ENCODE measurements at regions not wholly inside any gene's neighbourhood (a gene's known extent, or its start where the extent isn't known, plus 50 kb on each side); places are given as distances from the start of the nearest gene placed in this dataset.

- H3K4me3 Mint-ChIP-seq: no peak overlapping the region
- H3K27ac Mint-ChIP-seq: no peak overlapping the region
- DNase-seq: no peak
- peaks cover 3% of the 10 kb centered on the region for H3K9me3 Mint-ChIP-seq
- no peaks in the 10 kb centered on the region for H3K36me3 Mint-ChIP-seq (ENCODE audit: low read depth)
- intact Hi-C loops (cut with micrococcal nuclease): no loop called here
- no peaks in the 10 kb centered on the region for H3K4me1 Mint-ChIP-seq
- no peaks in the 10 kb centered on the region for H3K27me3 Mint-ChIP-seq
Observed at GRCh38 chr3:95609411-95609810, 1205.0 kb upstream of the EPHA6 start.

GRCh38 chr3:95612611-95613010 lies 1201.8 kb upstream of the EPHA6 start:
- intact Hi-C loops (cut with micrococcal nuclease): no loop called here
- Mint-ChIP-seq H3K9me3 (no peaks in the 10 kb centered on the region), H3K27ac (no peak overlapping the region), H3K36me3 (ENCODE audit: low read depth) (no peaks in the 10 kb centered on the region), H3K4me1 (no peaks in the 10 kb centered on the region), H3K27me3 (no peaks in the 10 kb centered on the region), H3K4me3 (no peak overlapping the region)
- DNase-seq: no peak

GRCh38 chr3:95613993-95614392 lies 1200.4 kb upstream of the EPHA6 start:
- Mint-ChIP-seq H3K27me3 (no peaks in the 10 kb centered on the region), H3K27ac (no peak overlapping the region), H3K36me3 (ENCODE audit: low read depth) (no peaks in the 10 kb centered on the region), H3K4me3 (no peak overlapping the region), H3K4me1 (no peaks in the 10 kb centered on the region), H3K9me3 (no peaks in the 10 kb centered on the region)
- intact Hi-C loops (cut with micrococcal nuclease): no loop called here
- no peak for DNase-seq

- Mint-ChIP-seq H3K4me1 (no peaks in the 10 kb centered on the region), H3K9me3 (no peaks in the 10 kb centered on the region), H3K4me3 (no peak overlapping the region), H3K27me3 (no peaks in the 10 kb centered on the region), H3K36me3 (ENCODE audit: low read depth) (no peaks in the 10 kb centered on the region), H3K27ac (no peak overlapping the region)
- intact Hi-C loops (cut with micrococcal nuclease): no loop called here
- no peak for DNase-seq
Observed at GRCh38 chr3:95615592-95616310, 1198.6 kb upstream of the EPHA6 start.

GRCh38 chr3:95626107-95626506 lies 1188.3 kb upstream of the EPHA6 start:
- intact Hi-C loops (cut with micrococcal nuclease): no loop called here
- Mint-ChIP-seq H3K27ac (no peak overlapping the region), H3K9me3 (no peaks in the 10 kb centered on the region)

DNA sequence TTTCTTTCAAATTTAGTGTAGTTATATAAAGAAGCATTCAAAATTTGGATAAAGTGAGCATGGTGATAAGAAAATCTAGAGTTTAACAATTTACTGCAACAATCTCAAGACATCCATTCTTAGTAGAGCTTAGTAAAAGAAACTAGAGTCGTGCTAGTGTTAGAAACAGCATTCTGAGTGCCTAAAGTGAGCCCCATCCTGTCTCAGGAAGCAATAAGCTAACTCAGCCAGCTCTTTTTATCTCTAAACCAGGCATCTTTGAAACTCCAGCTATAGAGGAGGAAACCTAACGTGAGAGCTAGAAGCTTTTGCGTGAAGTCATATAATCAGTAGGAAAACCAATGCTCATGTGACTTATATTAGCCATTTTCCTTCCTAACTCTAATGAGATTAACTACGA lies 1187.1 kb upstream of the EPHA6 start:
- Mint-ChIP-seq H3K27ac (no peak overlapping the region), H3K27me3 (no peaks in the 10 kb centered on the region), H3K4me1 (no peaks in the 10 kb centered on the region), H3K4me3 (no peak overlapping the region), H3K36me3 (ENCODE audit: low read depth) (no peaks in the 10 kb centered on the region), H3K9me3 (no peaks in the 10 kb centered on the region)
- intact Hi-C loops (cut with micrococcal nuclease): no loop called here
- DNase-seq: no peak

More at GRCh38 chr3:95626107-95626506, 1188.3 kb upstream of the EPHA6 start:
- Mint-ChIP-seq H3K4me3 (no peak overlapping the region), H3K4me1 (no peaks in the 10 kb centered on the region), H3K36me3 (ENCODE audit: low read depth) (no peaks in the 10 kb centered on the region), H3K27me3 (no peaks in the 10 kb centered on the region)
- no peak for DNase-seq

GRCh38 chr3:95627697-95628096 lies 1186.7 kb upstream of the EPHA6 start:
- Mint-ChIP-seq H3K36me3 (ENCODE audit: low read depth) (no peaks in the 10 kb centered on the region), H3K27me3 (no peaks in the 10 kb centered on the region), H3K27ac (no peak overlapping the region), H3K4me3 (no peak overlapping the region), H3K4me1 (no peaks in the 10 kb centered on the region), H3K9me3 (no peaks in the 10 kb centered on the region)
- intact Hi-C loops (cut with micrococcal nuclease): no loop called here
- no peak for DNase-seq

GRCh38 chr3:95629802-95630201 lies 1184.6 kb upstream of the EPHA6 start:
- Mint-ChIP-seq H3K36me3 (ENCODE audit: low read depth) (no peaks in the 10 kb centered on the region), H3K9me3 (peaks cover 4% of the 10 kb centered on the region), H3K4me1 (no peaks in the 10 kb centered on the region), H3K27me3 (no peaks in the 10 kb centered on the region), H3K27ac (no peak overlapping the region), H3K4me3 (no peak overlapping the region)
- DNase-seq: no peak
- intact Hi-C loops (cut with micrococcal nuclease): no loop called here

DNA sequence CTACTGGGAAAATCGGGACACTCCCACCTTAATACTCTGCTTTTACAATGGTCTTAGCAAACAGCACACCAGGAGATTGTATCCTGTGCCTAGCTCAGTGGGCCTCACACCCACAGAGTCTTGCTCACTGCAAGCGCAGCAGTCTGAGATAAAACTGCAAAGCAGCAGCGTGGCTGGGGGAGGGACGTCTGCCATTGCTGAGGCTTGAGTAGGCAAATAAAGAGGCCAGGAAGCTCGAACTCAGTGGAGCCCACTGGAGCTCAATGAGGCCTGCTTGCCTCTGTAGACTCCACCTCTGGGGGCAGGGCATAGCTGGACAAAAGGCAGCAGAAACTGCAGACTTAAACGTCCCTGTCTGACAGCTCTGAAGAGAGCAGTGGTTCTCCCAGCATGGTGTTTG lies 1169.1 kb upstream of the EPHA6 start:
- no peaks in the 10 kb centered on the region for H3K4me1 Mint-ChIP-seq
- H3K27ac Mint-ChIP-seq: no peak overlapping the region
- intact Hi-C loops (cut with micrococcal nuclease): no loop called here

DNA sequence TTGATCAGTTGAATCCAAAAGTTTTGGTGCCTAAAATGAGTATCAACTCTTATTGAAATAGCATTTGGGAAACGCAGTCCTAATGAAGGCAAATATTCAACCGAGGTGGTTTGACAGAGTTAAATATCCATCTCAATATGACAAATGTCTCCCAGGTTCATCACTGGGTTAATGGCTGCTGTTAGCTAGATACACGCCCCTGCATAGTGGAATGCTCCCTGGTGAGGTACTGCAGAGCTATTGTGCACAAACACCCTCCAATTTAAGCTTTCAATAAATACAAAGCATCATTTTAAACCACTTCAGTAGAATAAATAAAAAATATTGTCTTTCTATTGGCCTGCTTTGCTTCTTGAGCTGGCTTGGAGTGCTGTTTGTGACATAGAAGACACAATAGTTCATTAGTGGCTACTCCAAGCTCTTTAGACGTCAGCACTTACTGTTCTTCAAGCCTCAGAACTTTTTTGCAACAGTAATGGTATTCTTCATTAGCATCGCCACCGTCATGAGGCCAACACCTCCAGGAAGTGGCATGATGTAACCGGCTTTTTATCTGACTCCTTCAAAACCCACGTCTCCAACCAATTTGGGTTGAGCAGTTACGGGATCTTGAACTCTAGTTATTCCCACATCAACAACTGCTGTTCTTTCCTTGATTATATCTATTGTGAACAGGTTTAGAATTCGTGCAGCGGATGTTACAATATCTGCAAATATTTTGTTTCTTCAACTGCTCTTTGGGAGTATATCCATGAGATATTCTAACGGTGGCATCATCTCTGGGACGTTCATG lies 1159.6 kb upstream of the EPHA6 start:
- H3K27ac Mint-ChIP-seq: no peak overlapping the region
- H3K4me3 Mint-ChIP-seq: no peak overlapping the region
- intact Hi-C loops (cut with micrococcal nuclease): no loop called here
- H3K27me3 Mint-ChIP-seq: no peaks in the 10 kb centered on the region
- H3K4me1 Mint-ChIP-seq: no peaks in the 10 kb centered on the region
- H3K9me3 Mint-ChIP-seq: peaks cover 4% of the 10 kb centered on the region
- DNase-seq: no peak
- no peaks in the 10 kb centered on the region for H3K36me3 Mint-ChIP-seq (ENCODE audit: low read depth)

More for the DNA sequence above, 1169.1 kb upstream of the EPHA6 start:
- Mint-ChIP-seq H3K4me3 (no peak overlapping the region), H3K9me3 (peaks cover 22% of the 10 kb centered on the region), H3K36me3 (ENCODE audit: low read depth) (no peaks in the 10 kb centered on the region), H3K27me3 (no peaks in the 10 kb centered on the region)
- DNase-seq: no peak

DNA sequence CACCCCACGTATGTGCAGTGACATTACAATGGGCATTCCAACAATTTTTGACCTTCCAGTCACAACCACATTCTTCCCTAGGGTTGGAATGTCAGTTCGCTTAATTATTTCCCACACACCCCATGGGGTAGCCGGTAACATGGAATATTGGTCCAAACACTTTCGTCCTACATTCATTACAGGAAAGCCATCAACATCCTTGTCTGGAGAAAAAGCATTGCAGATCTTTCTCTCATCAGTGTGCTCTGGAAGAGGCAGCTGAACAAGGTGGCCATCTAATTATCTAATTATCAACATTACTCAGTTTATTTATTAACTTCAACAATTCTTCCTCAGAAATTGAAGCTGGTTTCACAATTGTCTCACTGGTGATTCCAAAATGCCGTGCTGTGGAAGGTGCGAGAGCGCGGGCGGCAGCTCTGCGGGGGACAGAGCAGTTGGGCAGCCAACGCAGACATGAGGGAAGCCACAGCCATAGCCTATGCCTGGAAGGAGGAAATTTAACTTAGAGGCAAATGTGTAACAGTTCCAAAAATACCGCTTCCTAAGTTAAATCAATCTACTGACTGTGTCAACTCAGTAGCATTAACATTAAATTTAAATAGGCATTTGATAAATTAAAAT lies 1158.9 kb upstream of the EPHA6 start:
- intact Hi-C loops (cut with micrococcal nuclease): no loop called here
- H3K4me3 Mint-ChIP-seq: no peak overlapping the region
- no peaks in the 10 kb centered on the region for H3K36me3 Mint-ChIP-seq (ENCODE audit: low read depth)
- DNase-seq: no peak
- H3K27ac Mint-ChIP-seq: no peak overlapping the region
- H3K9me3 Mint-ChIP-seq: no peaks in the 10 kb centered on the region
- H3K27me3 Mint-ChIP-seq: no peaks in the 10 kb centered on the region
- no peaks in the 10 kb centered on the region for H3K4me1 Mint-ChIP-seq

DNA sequence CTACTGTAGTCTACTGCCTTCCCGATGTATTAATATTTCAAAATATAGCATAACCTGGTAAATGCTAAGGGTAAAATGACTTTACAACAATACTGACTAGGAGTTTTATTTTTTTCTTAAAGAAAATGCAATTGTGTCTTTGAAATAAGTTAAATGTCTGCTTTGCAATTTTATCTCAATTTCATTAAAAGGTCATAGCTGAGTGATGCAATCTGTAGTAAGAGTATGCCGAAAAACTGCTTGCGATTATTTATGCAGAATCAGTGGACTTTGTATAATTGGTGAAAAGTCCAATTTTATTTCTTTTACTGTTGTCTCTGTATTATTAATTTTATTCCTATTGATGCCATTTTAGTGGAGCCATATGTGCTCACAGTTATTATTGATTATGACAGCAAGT lies 1143.6 kb upstream of the EPHA6 start:
- no peak for DNase-seq
- H3K27ac Mint-ChIP-seq: no peak overlapping the region
- H3K27me3 Mint-ChIP-seq: no peaks in the 10 kb centered on the region
- H3K4me1 Mint-ChIP-seq: no peaks in the 10 kb centered on the region
- intact Hi-C loops (cut with micrococcal nuclease): no loop called here
- no peak overlapping the region for H3K4me3 Mint-ChIP-seq
- H3K9me3 Mint-ChIP-seq: no peaks in the 10 kb centered on the region
- no peaks in the 10 kb centered on the region for H3K36me3 Mint-ChIP-seq (ENCODE audit: low read depth)

DNA sequence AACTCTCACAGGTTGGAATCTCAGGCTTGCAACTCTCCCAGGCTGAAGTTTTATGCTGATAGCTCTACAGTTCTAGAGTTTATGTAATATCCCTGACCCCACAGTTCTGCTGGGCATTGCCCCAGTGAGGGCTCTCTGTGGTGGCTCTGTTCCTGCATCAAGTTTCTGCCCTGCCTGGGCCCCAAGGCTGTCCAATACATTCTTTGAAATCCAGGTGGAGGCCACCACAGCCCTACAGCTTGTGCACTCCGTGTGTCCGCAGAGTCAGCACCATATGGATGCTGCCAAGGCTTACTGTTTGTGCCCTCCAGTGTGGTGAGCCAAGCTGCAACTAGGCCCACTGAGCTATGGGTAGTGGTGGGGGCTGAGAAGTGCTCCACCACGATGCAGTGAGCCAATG lies 1141.2 kb upstream of the EPHA6 start:
- Mint-ChIP-seq H3K36me3 (ENCODE audit: low read depth) (no peaks in the 10 kb centered on the region), H3K4me1 (no peaks in the 10 kb centered on the region), H3K4me3 (no peak overlapping the region), H3K27ac (no peak overlapping the region), H3K27me3 (no peaks in the 10 kb centered on the region), H3K9me3 (no peaks in the 10 kb centered on the region)
- intact Hi-C loops (cut with micrococcal nuclease): no loop called here
- DNase-seq: no peak

DNA sequence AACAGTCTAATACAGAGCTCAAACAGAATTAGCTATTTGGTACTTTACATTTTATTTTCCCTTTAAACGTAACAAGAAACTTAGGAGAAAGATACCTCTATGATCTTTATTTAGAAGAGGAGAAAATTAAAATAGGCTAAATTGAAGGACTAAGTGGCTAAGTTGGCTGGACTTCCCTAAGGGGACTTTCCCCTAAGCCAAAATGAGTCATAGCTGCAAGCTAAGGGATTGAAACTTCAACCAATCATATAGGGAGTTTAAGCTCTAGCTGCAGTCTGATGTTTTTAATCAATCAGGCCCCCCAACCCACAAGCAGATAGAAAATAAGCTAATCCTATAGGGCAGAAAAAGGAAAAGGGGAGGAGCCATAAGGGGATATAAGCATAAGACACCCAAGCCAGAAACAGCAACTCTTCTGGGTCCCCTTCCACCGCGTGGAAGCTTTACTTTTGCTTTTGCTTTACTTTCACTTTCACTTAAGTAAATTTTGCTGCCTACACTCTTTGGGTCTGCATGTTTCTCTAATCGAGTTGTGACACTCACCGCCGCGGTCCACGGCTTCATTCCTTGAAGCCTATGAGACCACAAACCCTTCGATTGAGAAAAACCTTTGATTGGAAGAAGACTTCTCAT lies 1108.5 kb upstream of the EPHA6 start:
- Mint-ChIP-seq H3K4me3 (peak overlapping the region; percentile 34), H3K36me3 (ENCODE audit: low read depth) (no peaks in the 10 kb centered on the region), H3K4me1 (peaks cover 3% of the 10 kb centered on the region), H3K27ac (no peak overlapping the region), H3K9me3 (peaks cover 15% of the 10 kb centered on the region), H3K27me3 (no peaks in the 10 kb centered on the region)
- DNase-seq: peak; percentile 62
- intact Hi-C loops (cut with micrococcal nuclease): no loop called here
